ENCODE measurements at regions not wholly inside any gene's neighbourhood (a gene's known extent, or its start where the extent isn't known, plus 50 kb on each side); places are given as distances from the start of the nearest gene placed in this dataset.

- DNase-seq (ENCODE audit: low spot score) = no peak
These were observed 528.5 kb upstream of the BTBD3 start for GRCh38 chr20:11389186-11389585.

- no peak for DNase-seq (ENCODE audit: low spot score)
These were observed 526.1 kb upstream of the BTBD3 start for GRCh38 chr20:11391591-11391990.

GRCh38 chr20:11394145-11394833, 523.4 kb upstream of the BTBD3 start:
- DNase-seq (ENCODE audit: low spot score) = no peak

- no peak for DNase-seq (ENCODE audit: low spot score)
These were observed 522.1 kb upstream of the BTBD3 start for GRCh38 chr20:11395581-11395980.

GRCh38 chr20:11401988-11402387, 515.7 kb upstream of the BTBD3 start:
- DNase-seq (ENCODE audit: low spot score) = no peak

- peak; percentile 53 for DNase-seq (ENCODE audit: low spot score)
These were observed 514.0 kb upstream of the BTBD3 start for GRCh38 chr20:11403711-11404110.

GRCh38 chr20:11406877-11407276, 510.8 kb upstream of the BTBD3 start:
- DNase-seq (ENCODE audit: low spot score) = no peak

GRCh38 chr20:11409561-11409960, 508.1 kb upstream of the BTBD3 start:
- no peak for DNase-seq (ENCODE audit: low spot score)

- no peak for DNase-seq (ENCODE audit: low spot score)
These were observed 505.9 kb upstream of the BTBD3 start for GRCh38 chr20:11411765-11412164.

- no peak for DNase-seq (ENCODE audit: low spot score)
These were observed 490.7 kb upstream of the BTBD3 start for GRCh38 chr20:11426948-11427347.

- DNase-seq (ENCODE audit: low spot score) = no peak
These were observed 488.5 kb upstream of the BTBD3 start for GRCh38 chr20:11429168-11429567.

GRCh38 chr20:11429889-11430519, 487.7 kb upstream of the BTBD3 start:
- DNase-seq (ENCODE audit: low spot score) = no peak

- no peak for DNase-seq (ENCODE audit: low spot score)
These were observed 487.0 kb upstream of the BTBD3 start for GRCh38 chr20:11430652-11431051.

GRCh38 chr20:11431621-11432020, 486.1 kb upstream of the BTBD3 start:
- DNase-seq (ENCODE audit: low spot score) = no peak

- no peak for DNase-seq (ENCODE audit: low spot score)
These were observed 485.3 kb upstream of the BTBD3 start for GRCh38 chr20:11432407-11432806.

GRCh38 chr20:11436113-11436905, 481.4 kb upstream of the BTBD3 start:
- DNase-seq (ENCODE audit: low spot score) = no peak

- no peak for DNase-seq (ENCODE audit: low spot score)
These were observed 480.6 kb upstream of the BTBD3 start for GRCh38 chr20:11437090-11437489.

- no peak for DNase-seq (ENCODE audit: low spot score)
These were observed 479.9 kb upstream of the BTBD3 start for GRCh38 chr20:11437611-11438380.

- DNase-seq (ENCODE audit: low spot score) = no peak
These were observed 479.3 kb upstream of the BTBD3 start for GRCh38 chr20:11438412-11438811.

GRCh38 chr20:11443382-11444119, 474.1 kb upstream of the BTBD3 start:
- no peak for DNase-seq (ENCODE audit: low spot score)

- no peak for DNase-seq (ENCODE audit: low spot score)
These were observed 472.5 kb upstream of the BTBD3 start for GRCh38 chr20:11445161-11445560.
